ENCODE measurements at regions not wholly inside any gene's neighbourhood (a gene's known extent, or its start where the extent isn't known, plus 50 kb on each side); places are given as distances from the start of the nearest gene placed in this dataset.

DNA sequence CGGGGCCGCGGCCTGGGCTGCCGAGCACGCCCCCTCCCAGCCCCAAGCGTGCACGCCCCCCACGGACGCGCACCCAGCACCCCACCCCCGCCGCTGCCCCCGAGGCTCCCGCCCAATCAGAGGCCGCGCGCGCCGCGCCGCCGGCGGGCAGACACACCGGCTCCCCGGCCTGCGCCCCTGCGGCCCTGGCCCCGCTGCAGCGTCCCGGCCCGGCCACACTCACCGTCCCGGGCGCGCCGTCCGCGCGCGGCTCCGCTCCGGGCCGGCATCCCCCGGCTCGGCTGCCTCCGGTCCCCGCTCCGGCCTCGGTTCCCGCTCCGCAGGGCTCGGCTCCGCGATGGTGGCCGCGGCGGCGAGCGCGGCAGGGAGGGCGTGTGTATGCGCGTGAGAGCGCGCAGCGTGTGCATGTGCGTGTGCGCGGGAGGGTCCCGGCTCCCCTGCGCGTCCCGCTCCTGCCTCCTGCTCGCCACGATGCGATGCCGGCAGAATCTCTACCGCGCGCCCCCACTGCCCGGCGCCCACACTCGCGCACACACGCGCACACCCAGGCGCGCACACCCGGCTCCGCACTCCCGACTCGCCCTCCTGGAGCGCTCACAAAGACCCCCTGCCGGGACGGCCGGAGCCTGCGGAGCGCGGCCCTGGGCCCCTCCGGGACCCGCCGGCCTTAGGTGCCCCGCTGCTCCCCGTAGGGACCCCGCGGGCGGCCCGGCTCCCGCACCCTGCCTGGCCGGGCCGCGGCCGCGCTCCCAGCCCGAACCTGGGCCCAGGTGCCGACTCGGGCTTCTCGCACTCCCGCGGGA is 186.5 kb upstream of the LINGO1 start:
- 1% methylated on average over 37 to 120 of the region's 120 CpGs for WGBS, 3 donors
- H3K27ac ChIP-seq (ENCODE audit: low read depth, low read length): no peak overlapping the region

DNA sequence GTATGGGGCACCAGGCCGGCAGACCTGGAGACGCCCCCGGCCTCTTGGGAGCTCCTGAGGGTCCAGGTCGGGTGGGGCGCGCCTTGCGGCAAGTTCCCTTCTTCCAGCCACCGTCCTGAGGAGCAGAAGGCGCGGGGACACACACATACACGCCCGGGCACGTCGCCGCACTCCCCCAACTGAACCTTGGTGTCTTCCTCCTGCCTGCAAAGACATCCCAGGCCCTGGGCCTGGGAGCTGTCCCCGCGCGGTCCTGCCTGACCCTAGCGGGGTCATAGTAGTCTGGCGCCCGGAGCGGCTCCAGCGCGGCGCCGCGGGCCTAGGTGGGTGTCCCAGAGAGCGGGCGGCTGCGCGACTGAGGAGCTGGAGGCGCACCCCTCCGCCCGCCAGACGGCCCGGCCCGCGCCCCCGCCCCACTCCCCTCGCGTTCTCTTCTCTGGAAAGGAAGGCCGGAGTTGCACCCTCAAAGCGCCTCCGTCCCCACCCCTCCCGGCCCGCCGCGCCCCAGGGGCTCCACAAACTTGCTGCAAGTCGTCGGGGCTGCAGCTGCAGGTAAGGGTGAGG is 185.9 kb upstream of the LINGO1 start:
- no peak overlapping the region for H3K27ac ChIP-seq (ENCODE audit: low read depth, low read length)
- WGBS, 3 donors: 12 to 16% (median 15%) methylated on average over 37 to 48 of the region's 50 CpGs

DNA sequence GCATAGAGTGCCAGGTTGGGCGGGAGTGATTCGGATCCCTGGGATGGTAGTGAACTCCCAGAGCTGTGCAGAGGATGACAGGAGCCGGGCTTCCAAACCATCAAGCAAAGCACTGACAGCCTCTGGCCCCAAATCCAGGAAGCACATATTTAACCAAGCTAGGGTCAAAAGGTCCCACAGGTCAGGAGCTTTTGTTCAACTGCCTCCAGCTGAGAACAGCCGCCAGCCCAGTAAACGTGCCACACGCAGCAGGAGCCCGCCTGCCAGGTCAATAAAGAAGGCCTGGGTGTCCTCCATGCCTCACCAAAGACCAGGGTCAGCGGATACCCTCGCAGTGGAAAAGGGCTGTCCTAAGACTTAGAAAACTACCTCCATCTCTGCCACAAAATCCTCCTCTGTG is 184.7 kb upstream of the LINGO1 start:
- 81 to 87% (median 81%) methylated on average over 9 of the region's 9 CpGs for WGBS, 3 donors

DNA sequence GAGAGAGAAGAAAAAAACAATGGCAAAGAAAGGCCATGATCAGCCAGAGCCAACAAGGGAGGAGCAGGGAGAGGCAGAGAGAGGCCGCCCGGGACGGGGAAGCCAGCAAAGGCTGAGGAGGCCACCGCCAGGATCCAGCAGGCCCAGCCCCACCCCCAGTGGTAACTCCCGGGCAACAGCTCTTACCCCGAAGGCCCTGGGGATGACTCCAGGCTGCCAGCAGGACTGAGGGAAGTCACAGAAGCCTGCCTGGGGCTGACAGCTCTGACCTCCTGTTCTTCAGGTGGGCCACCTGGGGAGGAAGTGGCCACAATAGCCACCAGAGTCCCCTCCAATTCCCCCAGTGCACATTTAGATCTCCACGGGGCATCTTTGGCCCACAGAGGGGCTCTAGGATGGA is 184.3 kb upstream of the LINGO1 start:
- H3K27ac ChIP-seq (ENCODE audit: low read depth, low read length): no peak overlapping the region

More for the DNA sequence above, 184.7 kb upstream of the LINGO1 start:
- H3K27ac ChIP-seq (ENCODE audit: low read depth, low read length): no peak overlapping the region

DNA sequence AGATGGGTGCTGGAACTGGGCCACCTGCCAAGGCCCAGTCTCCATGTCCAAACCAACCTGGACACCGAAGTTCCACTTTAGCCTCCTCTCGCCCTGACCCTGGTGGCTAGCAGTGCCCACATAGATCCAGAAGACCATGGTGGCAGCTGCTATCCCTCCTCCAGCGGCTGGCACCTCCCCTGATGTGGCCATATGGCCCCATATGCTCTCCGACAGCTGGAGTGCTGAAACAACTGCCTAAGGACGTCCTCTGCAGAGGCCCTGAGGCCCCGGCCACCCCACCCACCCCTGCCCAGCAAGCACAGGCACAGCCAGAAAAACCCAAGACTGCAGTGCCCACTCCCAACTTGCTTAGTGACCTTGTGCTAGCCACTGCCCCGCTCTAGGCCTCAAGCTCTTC is 182.3 kb upstream of the LINGO1 start:
- WGBS, 3 donors: 70 to 84% (median 77%) methylated on average over 4 to 7 of the region's 7 CpGs
- no peak overlapping the region for H3K27ac ChIP-seq (ENCODE audit: low read depth, low read length)

More for the DNA sequence above, 184.3 kb upstream of the LINGO1 start:
- WGBS, 3 donors: 60 to 70% (median 61%) methylated on average over 5 to 7 of the region's 7 CpGs

DNA sequence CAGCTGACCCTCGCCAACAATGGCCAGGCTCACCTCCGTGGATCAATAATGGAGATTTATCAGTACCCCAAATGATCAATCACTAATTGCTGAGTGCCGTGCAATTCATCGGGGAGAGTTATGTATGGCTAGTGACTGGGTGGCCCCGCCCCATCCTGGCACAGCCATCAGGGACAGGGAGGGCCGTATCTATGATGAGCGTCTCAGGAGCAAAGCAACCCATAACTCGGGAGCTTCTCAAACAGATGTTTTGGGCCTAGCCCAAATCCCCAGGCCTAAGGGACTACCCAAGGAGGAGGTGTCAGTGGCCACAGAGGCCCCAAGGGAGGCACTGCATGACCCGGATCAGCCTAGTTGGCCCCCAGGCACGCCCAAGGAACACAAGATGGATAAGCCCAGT is 180.0 kb upstream of the LINGO1 start:
- 67 to 82% (median 82%) methylated on average over 10 of the region's 10 CpGs for WGBS, 3 donors

DNA sequence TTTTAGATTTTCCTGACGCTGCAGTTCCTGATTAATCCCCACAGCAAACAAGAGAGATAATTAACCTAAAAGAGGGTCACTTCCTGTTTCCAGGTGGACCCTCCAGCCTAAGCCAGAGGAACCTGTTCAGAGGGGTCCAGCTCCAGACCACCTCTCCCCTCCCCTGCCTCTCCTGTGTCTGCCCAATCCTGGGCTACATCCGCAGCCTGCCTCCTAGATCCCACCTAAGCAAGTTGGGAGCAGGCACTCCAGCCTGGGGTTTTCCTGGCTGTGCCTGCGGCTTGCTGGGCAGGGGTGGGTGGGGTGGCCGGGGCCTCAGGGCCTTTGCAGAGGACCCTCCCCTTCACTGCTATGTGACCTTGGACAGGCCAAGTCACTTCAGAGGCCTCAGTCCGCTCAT is 178.6 kb upstream of the LINGO1 start:
- 48 to 66% (median 62%) methylated on average over 5 of the region's 5 CpGs for WGBS, 3 donors
- H3K27ac ChIP-seq (ENCODE audit: low read depth, low read length): no peak overlapping the region

More for the DNA sequence above, 180.0 kb upstream of the LINGO1 start:
- H3K27ac ChIP-seq (ENCODE audit: low read depth, low read length): no peak overlapping the region

DNA sequence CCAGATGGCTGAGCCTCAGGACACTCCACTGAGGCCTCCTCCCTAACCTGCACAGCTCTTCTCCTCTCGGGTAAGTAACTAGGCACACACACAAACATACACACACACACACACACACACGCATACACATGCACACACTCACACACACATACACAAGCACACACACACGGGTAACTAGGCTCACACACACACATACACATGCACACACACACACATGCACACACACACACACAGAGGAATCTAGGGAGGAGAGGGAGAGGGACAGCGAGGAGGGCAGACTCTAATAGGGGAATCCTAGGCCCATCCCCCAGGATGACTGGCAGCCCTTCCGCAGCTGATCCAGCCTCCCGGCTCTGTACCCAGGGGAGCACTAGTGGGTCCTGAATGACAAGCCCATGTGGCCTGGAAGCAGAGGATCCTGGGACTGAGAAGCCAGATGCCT is 177.4 kb upstream of the LINGO1 start:
- 66 to 72% (median 69%) methylated on average over 6 of the region's 6 CpGs for WGBS, 3 donors
- H3K27ac ChIP-seq (ENCODE audit: low read depth, low read length): no peak overlapping the region

DNA sequence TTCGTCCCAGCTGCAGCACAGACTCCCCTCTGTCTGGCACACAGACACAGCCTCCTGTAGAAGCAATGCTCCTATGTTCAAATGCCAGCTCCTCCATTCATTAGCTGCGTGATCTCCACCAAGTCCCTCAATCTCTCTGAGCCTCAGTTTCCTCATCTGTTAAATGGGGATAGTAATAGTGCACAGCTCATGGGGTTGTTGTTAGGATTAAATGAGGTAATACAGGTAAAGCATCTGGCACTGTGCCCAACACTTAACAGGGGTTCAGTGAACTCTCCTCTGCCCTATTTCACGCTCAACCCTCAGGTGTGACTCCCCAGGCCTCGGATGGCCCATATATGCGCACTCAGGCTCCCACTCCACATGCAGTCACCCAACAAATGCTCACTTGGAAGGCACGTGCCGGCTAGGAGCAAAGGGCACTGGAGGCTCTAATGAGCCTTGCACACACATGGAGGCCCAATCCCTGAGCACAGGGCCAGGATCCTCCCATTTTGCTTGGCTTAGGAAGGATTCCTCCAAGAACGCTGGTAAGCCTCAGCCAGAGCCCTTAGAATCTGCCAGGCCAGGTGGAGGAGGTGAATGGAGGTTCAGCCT is 176.0 kb upstream of the LINGO1 start:
- H3K27ac ChIP-seq (ENCODE audit: low read depth, low read length): no peak overlapping the region
- 89 to 93% (median 92%) methylated on average over 8 of the region's 8 CpGs for WGBS, 3 donors

DNA sequence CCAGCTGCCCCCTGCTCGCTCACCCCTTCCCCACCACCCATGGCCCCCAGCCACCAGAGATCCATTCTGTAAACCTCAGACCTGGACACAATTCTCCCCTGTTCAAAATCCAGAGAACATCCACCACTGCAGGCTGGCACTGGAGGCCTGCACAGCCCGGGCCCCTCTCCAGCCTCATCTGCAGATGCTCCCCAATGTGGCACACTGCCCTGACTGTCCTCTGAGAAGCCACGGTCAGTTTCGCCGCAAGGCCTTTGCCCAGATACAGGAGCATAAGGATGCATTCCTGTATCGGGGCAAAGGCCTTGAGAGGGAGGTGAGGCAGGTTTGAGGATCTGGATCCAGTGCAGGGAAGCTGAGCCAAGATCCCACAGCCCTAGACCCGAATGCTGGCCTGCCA is 175.4 kb upstream of the LINGO1 start:
- WGBS, 3 donors: 75 to 87% (median 83%) methylated on average over 7 of the region's 7 CpGs
- no peak overlapping the region for H3K27ac ChIP-seq (ENCODE audit: low read depth, low read length)

DNA sequence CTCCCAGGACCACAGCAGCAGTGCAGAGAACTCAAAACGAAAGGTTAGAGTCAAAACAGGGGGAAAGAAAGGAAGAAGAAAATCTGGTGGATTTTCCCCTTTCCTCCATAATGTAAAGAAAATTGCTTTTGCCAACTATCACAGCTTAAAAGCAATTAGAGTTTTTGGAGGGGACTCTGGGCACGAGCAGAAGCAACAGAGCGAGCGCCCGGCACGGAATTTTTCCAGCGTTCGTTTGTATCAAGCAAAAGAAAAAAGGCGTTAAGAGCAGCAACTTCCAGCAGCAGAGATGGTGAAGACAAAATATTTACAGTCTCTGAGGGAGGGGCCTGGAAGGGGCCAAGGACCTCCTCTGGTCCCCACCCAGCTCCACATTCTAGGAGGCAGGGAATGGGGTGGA is 174.9 kb upstream of the LINGO1 start:
- WGBS, 3 donors: 79 to 92% (median 86%) methylated on average over 9 of the region's 9 CpGs
- no peak overlapping the region for H3K27ac ChIP-seq (ENCODE audit: low read depth, low read length)

DNA sequence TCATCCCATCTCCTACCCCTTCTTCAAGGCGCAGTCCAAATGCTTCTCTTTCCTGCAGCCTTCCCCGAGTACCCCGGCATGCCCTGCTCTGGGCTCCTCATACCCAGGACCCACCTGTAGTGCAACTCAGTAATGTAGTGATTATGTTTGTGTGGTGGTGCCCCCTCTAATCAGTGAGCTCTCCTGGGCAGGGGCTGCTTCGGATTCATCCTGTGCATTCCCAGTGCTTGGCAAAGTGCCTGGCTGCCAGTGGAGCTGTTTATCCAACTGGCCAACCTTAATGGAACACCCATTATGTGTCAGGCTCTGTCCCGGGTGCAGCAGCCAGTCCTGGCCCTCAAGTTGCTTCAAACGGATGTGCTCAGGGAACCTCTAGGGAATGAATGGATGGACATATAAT is 174.4 kb upstream of the LINGO1 start:
- H3K27ac ChIP-seq (ENCODE audit: low read depth, low read length): no peak overlapping the region
- 59 to 67% (median 61%) methylated on average over 6 of the region's 6 CpGs for WGBS, 3 donors

DNA sequence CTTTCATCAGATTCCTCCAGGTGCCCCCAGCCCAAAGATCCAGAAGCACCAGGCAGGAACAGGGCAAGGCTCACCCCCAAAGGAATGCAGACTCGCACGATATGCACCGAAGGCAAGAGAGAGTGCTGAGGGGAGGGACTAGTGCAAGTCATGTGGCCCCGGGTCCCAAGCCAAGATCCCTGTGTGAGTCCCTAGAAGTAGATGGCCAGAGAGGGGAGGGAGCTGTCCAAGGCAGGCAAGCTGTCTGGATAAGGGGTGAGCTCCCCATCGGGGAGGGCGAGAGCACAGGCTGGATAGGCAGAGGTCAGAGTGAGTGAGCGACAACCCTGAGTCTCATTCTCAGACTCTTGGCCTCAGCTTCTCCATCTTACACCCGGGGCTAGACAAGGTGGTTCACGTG is 171.5 kb upstream of the LINGO1 start:
- H3K27ac ChIP-seq (ENCODE audit: low read depth, low read length): no peak overlapping the region
- 60 to 77% (median 76%) methylated on average over 9 of the region's 9 CpGs for WGBS, 3 donors

DNA sequence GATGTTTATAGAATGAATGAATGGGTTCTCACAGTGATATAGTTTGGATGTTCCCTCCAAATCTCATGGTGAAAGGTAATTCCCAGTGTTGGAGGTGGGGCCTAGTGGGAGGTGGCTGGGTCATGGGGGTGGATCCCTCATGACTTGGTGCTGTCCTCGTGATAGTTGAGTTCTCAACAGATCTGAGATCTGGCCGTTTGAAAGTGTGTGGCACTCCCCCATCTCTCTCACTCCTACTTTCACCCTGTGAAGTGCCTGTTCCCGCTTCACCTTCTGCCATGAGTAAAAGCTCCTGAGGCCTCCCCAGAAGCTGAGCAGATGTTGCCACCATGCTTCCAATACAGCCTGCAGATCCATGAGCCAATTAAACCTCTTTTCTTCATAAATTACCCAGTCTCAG is 170.8 kb upstream of the LINGO1 start:
- WGBS, 3 donors: 65 to 73% (median 68%) methylated on average over 3 of the region's 3 CpGs
- H3K27ac ChIP-seq (ENCODE audit: low read depth, low read length): no peak overlapping the region

DNA sequence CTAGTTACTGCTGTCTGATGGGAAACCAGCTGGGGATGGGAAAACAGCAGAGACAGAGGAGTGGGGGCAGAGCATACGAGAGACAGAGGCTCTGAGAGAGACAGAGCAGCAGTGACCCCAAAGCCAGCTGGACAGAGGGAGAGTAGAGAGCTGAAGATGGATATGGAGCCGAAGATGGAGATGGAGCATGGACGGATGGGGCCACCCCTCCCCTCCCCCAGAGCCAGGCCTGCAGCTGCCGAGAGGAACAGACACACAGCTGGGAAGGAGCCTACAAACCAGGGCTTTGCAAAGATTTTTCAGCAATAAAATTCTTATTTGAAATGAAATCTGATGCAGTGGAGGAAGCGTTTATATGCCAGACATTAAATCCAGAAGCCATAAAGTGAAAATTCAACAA is 167.6 kb upstream of the LINGO1 start:
- H3K27ac ChIP-seq (ENCODE audit: low read depth, low read length): no peak overlapping the region
- 73 to 78% (median 76%) methylated on average over 5 of the region's 5 CpGs for WGBS, 3 donors

DNA sequence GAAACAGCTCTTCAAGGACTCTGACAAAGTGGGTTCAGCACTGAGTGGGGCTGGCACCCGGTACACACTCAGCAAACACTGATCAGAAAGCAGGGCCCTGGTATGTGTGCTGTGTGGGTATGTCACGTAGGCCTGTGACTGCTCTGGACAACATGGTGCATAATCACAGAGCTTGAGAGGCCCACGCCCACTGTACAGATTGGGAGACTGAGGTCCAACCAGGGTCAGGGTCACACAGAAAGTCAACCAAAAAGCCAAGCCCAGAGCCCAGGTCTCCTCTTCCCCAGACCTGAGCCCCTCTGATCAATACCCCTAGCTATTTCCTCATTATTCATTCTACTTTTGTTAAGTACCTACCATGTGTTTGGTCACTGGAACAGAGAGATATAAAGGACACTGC is 166.1 kb upstream of the LINGO1 start:
- H3K27ac ChIP-seq (ENCODE audit: low read depth, low read length): no peak overlapping the region
- WGBS, 3 donors: 86 to 87% (median 86%) methylated on average over 3 of the region's 3 CpGs

DNA sequence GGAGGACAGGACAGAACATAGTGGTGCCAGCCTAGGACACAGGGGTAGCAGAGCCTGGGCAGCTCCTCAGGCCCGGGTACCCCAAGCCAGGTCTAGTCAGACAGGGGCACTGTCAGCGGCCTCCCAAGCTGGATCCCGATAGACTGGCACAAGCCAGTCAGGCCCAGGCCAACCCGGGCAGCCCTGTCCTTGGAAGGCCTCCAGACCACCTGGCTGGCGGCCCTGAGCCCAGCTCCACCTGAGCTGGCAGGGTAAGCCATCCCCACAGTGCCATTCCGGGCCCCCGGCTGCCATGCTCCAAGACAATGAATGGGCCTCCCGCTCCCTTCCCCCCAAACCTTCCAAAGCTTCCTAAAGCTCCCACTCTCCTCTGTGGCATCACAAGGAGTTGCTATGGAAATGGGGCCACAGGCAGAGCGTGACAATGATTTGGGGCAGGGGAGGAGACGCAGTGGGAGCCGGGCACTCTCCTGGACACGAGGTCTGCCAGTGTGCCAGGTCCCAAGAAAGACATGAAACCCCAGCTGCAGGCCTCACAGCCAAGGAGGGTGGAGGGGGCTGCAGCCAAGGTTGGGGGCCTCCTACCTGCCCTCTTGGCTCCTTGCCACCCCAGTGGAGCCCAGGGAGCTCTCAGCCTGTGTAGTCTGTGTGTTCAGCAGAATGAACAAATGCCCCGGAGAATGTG is 165.6 kb upstream of the LINGO1 start:
- 66 to 87% (median 86%) methylated on average over 13 of the region's 13 CpGs for WGBS, 3 donors

DNA sequence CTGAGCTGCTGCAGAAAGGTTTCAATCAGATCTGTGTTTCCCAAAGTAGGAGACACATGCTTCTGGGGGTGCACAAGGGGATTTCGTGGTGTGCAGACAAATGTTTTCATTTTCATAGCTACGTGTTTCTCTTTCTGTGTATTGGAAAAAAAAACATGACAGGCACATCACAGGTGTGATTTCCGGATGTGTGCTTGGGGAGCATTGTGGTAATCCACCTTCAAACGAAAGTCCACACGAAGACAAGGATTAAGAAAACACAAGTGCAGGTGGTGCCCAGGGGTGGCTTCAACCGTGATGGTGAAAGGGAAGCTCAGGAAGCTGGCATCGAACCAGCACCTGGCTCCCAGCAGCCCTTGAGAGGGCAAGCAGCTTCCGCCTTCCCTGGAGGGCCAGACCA is 164.6 kb upstream of the LINGO1 start:
- H3K27ac ChIP-seq (ENCODE audit: low read depth, low read length): no peak overlapping the region
- WGBS, 3 donors: 65 to 67% (median 66%) methylated on average over 8 of the region's 8 CpGs

More for the DNA sequence above, 165.6 kb upstream of the LINGO1 start:
- no peak overlapping the region for H3K27ac ChIP-seq (ENCODE audit: low read depth, low read length)

DNA sequence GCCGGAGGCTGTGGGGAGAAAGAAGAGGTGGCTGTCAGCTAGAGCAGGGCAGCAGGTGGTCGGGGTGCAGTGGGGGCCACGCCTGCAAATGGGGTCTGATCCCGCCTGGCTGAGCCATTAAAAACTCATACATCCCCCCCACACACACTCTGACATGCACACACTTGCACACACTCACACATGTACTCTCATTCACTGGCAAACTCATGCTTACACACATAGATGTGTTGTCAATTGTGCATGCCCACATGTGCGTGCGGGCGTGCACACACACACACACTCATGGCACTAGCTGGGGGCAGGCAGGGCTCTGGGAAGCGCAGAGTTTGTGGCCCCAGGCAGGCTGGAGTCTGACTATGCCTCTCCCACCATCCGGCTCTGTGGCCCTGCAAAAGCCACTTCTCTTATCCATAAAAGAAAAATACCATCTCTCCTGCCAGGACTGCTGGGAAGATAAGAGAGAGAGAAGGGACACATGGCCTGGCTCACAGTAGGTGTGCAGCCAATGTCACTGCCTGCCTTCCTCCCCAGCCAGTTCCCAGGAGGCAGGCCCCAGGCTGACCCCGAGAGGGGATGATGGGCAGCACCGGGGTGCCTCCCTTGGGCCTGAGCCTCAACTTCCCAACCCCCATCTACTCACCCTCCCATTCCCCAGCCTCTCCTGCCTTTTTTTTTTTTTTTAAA is 163.5 kb upstream of the LINGO1 start:
- 73 to 75% (median 74%) methylated on average over 11 of the region's 11 CpGs for WGBS, 3 donors
- no peak overlapping the region for H3K27ac ChIP-seq (ENCODE audit: low read depth, low read length)

Data from adipose tissue (tissue), 3 donors.